ENCODE measurements at regions not wholly inside any gene's neighbourhood (a gene's known extent, or its start where the extent isn't known, plus 50 kb on each side); places are given as distances from the start of the nearest gene placed in this dataset.
A peak's percentile ranks its signal among the peaks of the same experiment; 100 is the strongest.

- no peak overlapping the region for H3K4me2 ChIP-seq (replicated peaks; ENCODE audit: extremely low read depth, low read length, poor library complexity, severe bottlenecking)
- no peaks in the 10 kb centered on the region for H3K9me3 ChIP-seq (replicated peaks in 1 of 2; ENCODE audit: control insufficient read depth in 1 of 2, insufficient read depth in 1 of 2, low read length in 2 of 2)
- no peaks in the 10 kb centered on the region for H4K20me1 ChIP-seq (ENCODE audit: insufficient read depth, low read length)
- Mint-ChIP-seq H3K4me1 (peaks cover 4% of the 10 kb centered on the region), H3K9me3 (no peaks in the 10 kb centered on the region), H3K27ac (peak overlapping the region in 1 of 7 donors; percentile 8), H3K27me3 (ENCODE audit: low read depth in 3 of 3) (peaks cover 0 to 8% (median 3%) of the 10 kb centered on the region in 3 donors), H3K4me3 (no peak overlapping the region), H3K36me3 (no peaks in the 10 kb centered on the region)
- intact Hi-C loops (cut with micrococcal nuclease), result no loop called here
- TF ChIP-seq CTCF (IDR thresholded peaks at IDR 0.05), result no peak
- no peak overlapping the region for H2AFZ ChIP-seq (ENCODE audit: insufficient read depth, low read depth, low read length, poor library complexity, severe bottlenecking)
- no peaks in the 10 kb centered on the region for H3K4me1 ChIP-seq (ENCODE audit: control insufficient read depth in 1 of 2, insufficient read depth in 2 of 2, low read length in 2 of 2)
- no peak overlapping the region for H3K27ac ChIP-seq (ENCODE audit: low read depth in 1 of 2, low read length in 2 of 2)
- no peaks in the 10 kb centered on the region for H3K36me3 ChIP-seq (replicated peaks in 1 of 2; ENCODE audit: control insufficient read depth in 1 of 2, insufficient read depth in 2 of 2, low read length in 2 of 2)
- no CpG with 5 or more reads among the region's 1 CpG for WGBS (ENCODE audit: insufficient coverage)
- no peaks in the 10 kb centered on the region for H3K27me3 ChIP-seq (ENCODE audit: control insufficient read depth in 2 of 2, insufficient read depth in 2 of 2, low read length in 2 of 2)
- H3K4me3 ChIP-seq (replicated peaks in 1 of 3; ENCODE audit: low read depth in 2 of 3, low read length in 3 of 3), result no peak overlapping the region
- no peaks in the 10 kb centered on the region for H3K79me2 ChIP-seq (ENCODE audit: insufficient read depth, low read length)
- H3K9ac ChIP-seq (ENCODE audit: insufficient read depth, low read length, poor library complexity, severe bottlenecking), result no peak overlapping the region
- DNase-seq, result no peak
Measured at GRCh38 chr2:7725850-7726242, 808.6 kb downstream of the RNF144A start.

- H3K4me1 Mint-ChIP-seq, result peaks cover 4% of the 10 kb centered on the region
- no peak overlapping the region for H3K9ac ChIP-seq (ENCODE audit: insufficient read depth, low read length, poor library complexity, severe bottlenecking)
Measured at GRCh38 chr2:7726989-7727388, 809.8 kb downstream of the RNF144A start.

More at GRCh38 chr2:7726989-7727388, 809.8 kb downstream of the RNF144A start:
- Histone ChIP-seq H3K79me2 (ENCODE audit: insufficient read depth, low read length) (no peaks in the 10 kb centered on the region), H3K9me3 (replicated peaks in 1 of 2; ENCODE audit: control insufficient read depth in 1 of 2, insufficient read depth in 1 of 2, low read length in 2 of 2) (no peaks in the 10 kb centered on the region), H3K4me1 (ENCODE audit: control insufficient read depth in 1 of 2, insufficient read depth in 2 of 2, low read length in 2 of 2) (no peaks in the 10 kb centered on the region), H3K4me2 (replicated peaks; ENCODE audit: extremely low read depth, low read length, poor library complexity, severe bottlenecking) (no peak overlapping the region), H2AFZ (ENCODE audit: insufficient read depth, low read depth, low read length, poor library complexity, severe bottlenecking) (no peak overlapping the region), H3K27me3 (ENCODE audit: control insufficient read depth in 2 of 2, insufficient read depth in 2 of 2, low read length in 2 of 2) (no peaks in the 10 kb centered on the region), H3K36me3 (replicated peaks in 1 of 2; ENCODE audit: control insufficient read depth in 1 of 2, insufficient read depth in 2 of 2, low read length in 2 of 2) (no peaks in the 10 kb centered on the region), H3K4me3 (replicated peaks in 1 of 3; ENCODE audit: low read depth in 2 of 3, low read length in 3 of 3) (no peak overlapping the region), H4K20me1 (ENCODE audit: insufficient read depth, low read length) (no peaks in the 10 kb centered on the region), H3K27ac (ENCODE audit: low read depth in 1 of 2, low read length in 2 of 2) (no peak overlapping the region)
- H3K9me3 Mint-ChIP-seq, result no peaks in the 10 kb centered on the region
- TF ChIP-seq CTCF (IDR thresholded peaks at IDR 0.05), result no peak
- intact Hi-C loops (cut with micrococcal nuclease), result no loop called here
- H3K36me3 Mint-ChIP-seq, result no peaks in the 10 kb centered on the region
- peaks cover 0 to 5% (median 3%) of the 10 kb centered on the region in 3 donors for H3K27me3 Mint-ChIP-seq (ENCODE audit: low read depth in 3 of 3)
- WGBS (ENCODE audit: insufficient coverage), result 94% methylated on average over 2 of the region's 3 CpGs
- no peak for DNase-seq
- no peak overlapping the region for H3K4me3 Mint-ChIP-seq
- no peak overlapping the region for H3K27ac Mint-ChIP-seq

Measured in CD14-positive monocyte (primary cell).